A673 (cell line): ENCODE measurements at regions not wholly inside any gene's neighbourhood (a gene's known extent, or its start where the extent isn't known, plus 50 kb on each side); places are given as distances from the start of the nearest gene placed in this dataset.

Experiments used
- BruUV-seq: library from RNA; stranded (reverse); fragments of 400-500 nt; replicated peaks from 2 replicates; lab custom pipeline; 2021; lab: Mats Ljungman, UMichigan
- CTCF ChIA-PET: fragments of 300-600 bp; sonication (Branson Sonifier 250); formaldehyde crosslinking; loops from one replicate; lab custom pipeline; 2022; ENCODE audit warnings: antibody characterized with exemption; lab: Charles Lee
- POLR2A ChIA-PET: fragments of 300-600 bp; sonication (Branson Sonifier 250); formaldehyde crosslinking; loops from one replicate; lab custom pipeline; 2022; ENCODE audit warnings: antibody characterized with exemption; ENCODE audit not compliant: low non-redundant PET; lab: Charles Lee
- DNase-seq: peaks from one replicate; pipeline ENCODE4 v3.0.0-alpha.2; 2015; ENCODE audit warnings: low spot score
- H3K27ac ChIP-seq: fragments of 200-600 bp; sonication (generic); 2 replicates; pipeline ENCODE4 v1.5.1; 2016; ENCODE audit warnings: mixed run types, low read depth, mild to moderate bottlenecking, mixed read lengths, antibody characterized with exemption, low read length; ENCODE audit not compliant: poor library complexity, severe bottlenecking
- H3K27me3 ChIP-seq: fragments of 200-600 bp; sonication (generic); replicated peaks from 2 replicates; pipeline ENCODE4 v1.6.1; 2017; ENCODE audit warnings: mixed run types, low read depth, mild to moderate bottlenecking, mixed read lengths, antibody characterized with exemption, low read length; ENCODE audit not compliant: insufficient read depth, poor library complexity
- H3K36me3 ChIP-seq: fragments of 200-600 bp; sonication (generic); 2 replicates; pipeline ENCODE4 v1.6.1; 2016; ENCODE audit warnings: mixed run types, mild to moderate bottlenecking, mixed read lengths, antibody characterized with exemption, low read length; ENCODE audit not compliant: insufficient read depth, poor library complexity, severe bottlenecking
- H3K4me1 ChIP-seq: fragments of 200-600 bp; sonication (generic); 2 replicates; pipeline ENCODE4 v1.6.1; 2017; ENCODE audit warnings: mixed run types, mild to moderate bottlenecking, mixed read lengths, antibody characterized with exemption, low read length; ENCODE audit not compliant: insufficient read depth, poor library complexity, severe bottlenecking
- H3K4me3 ChIP-seq: fragments of 200-600 bp; sonication (generic); 2 replicates; pipeline ENCODE4 v1.5.1; 2016; ENCODE audit warnings: low read depth, mixed run types, mild to moderate bottlenecking, mixed read lengths, low read length; ENCODE audit not compliant: poor library complexity, severe bottlenecking
- H3K9me3 ChIP-seq: fragments of 200-600 bp; sonication (generic); 2 replicates; pipeline ENCODE4 v1.6.1; 2016; ENCODE audit warnings: mixed run types, low read depth, mild to moderate bottlenecking, mixed read lengths, antibody characterized with exemption, low read length; ENCODE audit not compliant: poor library complexity, severe bottlenecking
- EZH2 ChIP-seq: fragments of 200-600 bp; sonication (generic); IDR thresholded peaks from 2 replicates; pipeline ENCODE4 v1.6.1; 2017; ENCODE audit warnings: borderline replicate concordance, low read depth, mild to moderate bottlenecking, mixed read lengths, antibody characterized with exemption, low read length; ENCODE audit not compliant: poor library complexity, severe bottlenecking
- intact Hi-C: fragments of 100-400 bp; cut with micrococcal nuclease; formaldehyde crosslinking; loops from one replicate; pipeline ENCODE4 v1.10.0; 2022; ENCODE audit not compliant: unreplicated experiment
- TF ChIP-seq, protein P1 (sequence below): fragments of 300-800, 200-600 bp; sonication (generic); conservative IDR thresholded peaks from 2 replicates; pipeline ENCODE4 v1.5.1; 2017; ENCODE audit warnings: low read depth, mild to moderate bottlenecking, antibody characterized with exemption, low read length, moderate library complexity, mixed read lengths

DNA sequence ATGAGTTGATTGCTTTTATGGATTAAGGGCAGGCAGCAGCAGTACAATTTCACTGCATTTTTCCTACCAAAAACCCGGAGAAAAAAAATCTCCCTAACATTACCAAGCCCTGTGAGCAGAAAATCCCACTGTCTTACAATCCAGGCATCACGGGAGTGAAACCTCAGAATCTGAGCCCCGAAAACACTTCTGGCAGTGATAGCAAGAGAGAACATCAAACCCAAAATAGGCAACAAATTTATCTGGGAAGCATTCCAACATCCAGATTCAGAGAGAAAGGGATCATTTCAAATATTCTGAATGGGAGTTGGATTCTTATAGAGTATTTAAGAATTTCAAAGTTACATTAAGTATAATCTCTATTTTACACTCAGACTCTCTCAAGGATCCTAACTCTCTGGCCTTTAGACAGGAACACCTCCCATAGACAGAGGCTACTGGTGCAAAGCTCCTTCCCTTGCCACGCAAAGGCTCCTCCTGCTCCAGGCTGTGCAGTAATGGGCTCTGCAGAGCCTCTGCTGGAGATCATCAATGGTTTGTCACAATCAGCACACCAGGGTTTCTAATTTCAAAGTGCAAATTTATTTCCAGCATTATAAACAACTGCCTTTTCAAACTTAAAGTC lies 256.9 kb downstream of the PARM1 start:
- H3K4me1 ChIP-seq, result no peaks in the 10 kb centered on the region

DNA sequence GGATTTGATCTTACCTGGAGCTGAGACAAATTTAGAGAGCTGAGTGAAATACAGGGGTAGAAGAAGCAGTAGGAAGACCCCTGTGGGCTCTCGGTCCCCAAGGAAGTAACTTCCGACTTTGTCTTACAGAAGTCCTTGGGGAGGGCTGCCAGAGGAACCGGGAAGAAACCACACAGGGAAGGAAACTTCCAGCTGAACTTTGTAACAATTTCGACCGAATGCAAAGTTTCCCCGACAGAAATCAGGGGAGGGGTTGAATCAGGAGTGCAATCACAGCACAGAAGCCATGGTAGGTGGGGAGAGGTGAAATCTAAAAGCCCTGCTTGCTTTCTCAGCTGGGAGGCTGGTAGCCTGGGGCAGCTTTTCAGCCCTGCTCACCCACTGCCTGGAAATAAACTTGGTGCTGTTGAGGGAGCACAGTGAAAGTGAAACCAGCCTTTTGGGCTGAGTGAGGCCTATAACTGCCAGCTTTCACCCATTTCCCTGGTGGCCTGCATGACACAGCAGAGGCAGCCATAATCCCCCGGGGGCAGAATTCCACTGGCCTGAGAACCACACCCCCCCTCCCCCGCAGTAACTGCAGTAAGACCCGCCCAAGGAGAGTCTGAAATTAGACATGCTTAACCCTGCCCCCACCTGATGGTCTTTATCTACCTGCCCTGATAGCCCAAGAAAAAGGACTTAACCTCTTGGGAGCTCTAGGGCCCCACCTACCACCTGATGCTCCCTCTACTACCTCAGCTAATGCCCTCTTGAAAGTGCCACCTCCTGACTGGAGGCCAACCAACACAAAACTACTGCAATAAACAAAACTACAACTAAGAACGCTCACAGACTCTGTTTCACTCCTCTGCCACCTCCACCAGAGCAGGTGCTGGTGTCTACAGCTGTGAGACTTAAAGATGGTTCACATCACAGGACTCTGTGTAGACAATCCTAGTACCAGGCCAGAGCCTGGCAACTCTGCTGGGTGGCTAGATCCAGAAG lies 248.2 kb downstream of the PARM1 start:
- H3K4me1 ChIP-seq, result no peaks in the 10 kb centered on the region
- no peaks in the 10 kb centered on the region for H3K27me3 ChIP-seq
- H3K9me3 ChIP-seq, result no peaks in the 10 kb centered on the region
- no peak overlapping the region for H3K4me3 ChIP-seq
- no peak overlapping the region for H3K27ac ChIP-seq
- ChIA-PET POLR2A (no interaction called here), CTCF (no interaction called here)
- BruUV-seq, result no TSS peak
- no peaks in the 10 kb centered on the region for H3K36me3 ChIP-seq
- no peak for TF ChIP-seq EZH2
- TF ChIP-seq, protein P1, sequence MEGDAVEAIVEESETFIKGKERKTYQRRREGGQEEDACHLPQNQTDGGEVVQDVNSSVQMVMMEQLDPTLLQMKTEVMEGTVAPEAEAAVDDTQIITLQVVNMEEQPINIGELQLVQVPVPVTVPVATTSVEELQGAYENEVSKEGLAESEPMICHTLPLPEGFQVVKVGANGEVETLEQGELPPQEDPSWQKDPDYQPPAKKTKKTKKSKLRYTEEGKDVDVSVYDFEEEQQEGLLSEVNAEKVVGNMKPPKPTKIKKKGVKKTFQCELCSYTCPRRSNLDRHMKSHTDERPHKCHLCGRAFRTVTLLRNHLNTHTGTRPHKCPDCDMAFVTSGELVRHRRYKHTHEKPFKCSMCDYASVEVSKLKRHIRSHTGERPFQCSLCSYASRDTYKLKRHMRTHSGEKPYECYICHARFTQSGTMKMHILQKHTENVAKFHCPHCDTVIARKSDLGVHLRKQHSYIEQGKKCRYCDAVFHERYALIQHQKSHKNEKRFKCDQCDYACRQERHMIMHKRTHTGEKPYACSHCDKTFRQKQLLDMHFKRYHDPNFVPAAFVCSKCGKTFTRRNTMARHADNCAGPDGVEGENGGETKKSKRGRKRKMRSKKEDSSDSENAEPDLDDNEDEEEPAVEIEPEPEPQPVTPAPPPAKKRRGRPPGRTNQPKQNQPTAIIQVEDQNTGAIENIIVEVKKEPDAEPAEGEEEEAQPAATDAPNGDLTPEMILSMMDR, result no peak
- DNase-seq, result no peak
- intact Hi-C loops, result no loop called here

More for the DNA sequence above, 256.9 kb downstream of the PARM1 start:
- no peak overlapping the region for H3K4me3 ChIP-seq
- no TSS peak for BruUV-seq
- no peaks in the 10 kb centered on the region for H3K9me3 ChIP-seq
- no peaks in the 10 kb centered on the region for H3K36me3 ChIP-seq
- no peaks in the 10 kb centered on the region for H3K27me3 ChIP-seq
- no peak overlapping the region for H3K27ac ChIP-seq
- CTCF ChIA-PET, result no interaction called here
- intact Hi-C loops, result no loop called here
- POLR2A ChIA-PET, result no interaction called here
- peak; percentile 12 for DNase-seq
- TF ChIP-seq, protein P1, result no peak
- TF ChIP-seq EZH2, result no peak

DNA sequence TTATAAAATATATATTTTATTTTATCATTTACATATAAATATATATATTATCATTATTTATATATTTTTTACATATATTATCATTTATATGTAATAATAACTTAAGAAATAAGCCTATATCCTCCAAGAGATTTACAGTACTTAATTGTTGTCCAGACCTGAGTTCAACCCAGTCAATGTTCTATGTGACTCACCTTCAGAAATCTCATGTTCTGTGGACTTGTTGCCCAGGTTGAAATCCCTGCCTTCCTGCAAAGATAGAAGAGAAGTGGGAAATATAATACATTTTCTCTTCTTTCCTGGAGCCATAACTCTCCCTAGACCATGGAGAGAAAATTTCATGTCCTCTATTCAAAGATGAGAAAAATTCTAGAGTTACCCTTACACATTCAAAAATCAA lies 247.3 kb downstream of the PARM1 start:
- H3K4me1 ChIP-seq, result no peaks in the 10 kb centered on the region
- TF ChIP-seq, protein P1, result no peak
- no peak for TF ChIP-seq EZH2
- no peak overlapping the region for H3K4me3 ChIP-seq
- intact Hi-C loops, result no loop called here
- H3K27ac ChIP-seq, result no peak overlapping the region
- H3K27me3 ChIP-seq, result no peaks in the 10 kb centered on the region
- no peaks in the 10 kb centered on the region for H3K36me3 ChIP-seq
- POLR2A ChIA-PET, result no interaction called here
- CTCF ChIA-PET, result no interaction called here
- H3K9me3 ChIP-seq, result no peaks in the 10 kb centered on the region
- no peak for DNase-seq
- BruUV-seq, result no TSS peak
